ENCODE measurements at regions not wholly inside any gene's neighbourhood (a gene's known extent, or its start where the extent isn't known, plus 50 kb on each side); places are given as distances from the start of the nearest gene placed in this dataset.

DNA sequence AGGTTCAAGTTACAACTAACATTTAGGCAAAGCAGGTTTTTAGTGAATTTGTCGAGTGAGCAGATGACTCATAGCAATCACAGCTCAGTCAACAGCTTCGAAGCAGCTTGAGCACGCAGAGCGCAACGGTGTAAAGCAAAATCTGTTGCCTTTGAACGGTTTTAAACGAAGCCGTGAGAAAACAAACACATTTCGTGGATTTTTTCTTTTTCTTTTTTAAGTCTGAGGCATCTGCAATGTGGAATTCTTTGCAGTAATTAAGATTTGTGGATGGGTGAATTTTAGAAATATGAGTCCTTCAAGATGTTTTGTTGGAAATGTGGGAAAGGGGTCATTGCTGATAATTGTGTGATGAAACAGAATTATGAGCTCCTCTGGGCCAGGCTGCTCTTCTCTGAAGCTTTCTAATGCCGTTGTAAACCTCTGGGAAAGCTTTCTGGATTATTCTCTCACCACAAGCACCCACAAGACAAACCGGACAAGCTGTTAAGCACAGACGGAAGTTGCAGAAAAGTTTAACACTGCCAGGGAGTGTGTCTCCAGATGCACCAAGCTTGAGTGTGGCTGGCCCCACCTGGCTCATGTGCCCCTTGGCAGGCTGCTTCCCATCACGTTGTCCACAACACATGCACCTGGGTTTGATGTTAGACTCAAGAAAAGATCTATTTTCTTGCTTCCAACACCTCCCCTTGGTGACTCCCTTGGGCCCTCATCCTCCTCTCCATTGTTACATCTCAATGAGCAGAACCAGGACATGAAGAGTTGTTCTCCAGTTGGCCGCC, 224.7 kb downstream of the ACKR3 start:
- Histone ChIP-seq H3K4me2 (ENCODE audit: insufficient read depth, low read length) (no peak overlapping the region), H3K79me2 (ENCODE audit: control insufficient read depth, insufficient read depth, low read length) (no peaks in the 10 kb centered on the region), H4K20me1 (replicated peaks; ENCODE audit: control insufficient read depth, insufficient read depth, low read length) (no peaks in the 10 kb centered on the region), H3K9ac (ENCODE audit: insufficient read depth in 1 of 2, low read depth in 2 of 2, low read length in 2 of 2) (no peak overlapping the region), H3K36me3 (ENCODE audit: control insufficient read depth, insufficient read depth, low read length) (no peaks in the 10 kb centered on the region), H3K4me3 (no peak overlapping the region), H3K27ac (ENCODE audit: extremely low read depth, low read depth, low read length) (no peak overlapping the region), H3K4me1 (replicated peaks in 1 of 2; ENCODE audit: control insufficient read depth in 2 of 2, insufficient read depth in 2 of 2, low read length in 2 of 2) (no peaks in the 10 kb centered on the region), H3K9me1 (ENCODE audit: control insufficient read depth, insufficient read depth, low read length) (no peaks in the 10 kb centered on the region), H3K9me3 (replicated peaks; ENCODE audit: control insufficient read depth, insufficient read depth, low read depth, low read length) (no peaks in the 10 kb centered on the region), H2AFZ (ENCODE audit: low read depth, low read length) (no peak overlapping the region), H3K27me3 (ENCODE audit: control insufficient read depth in 2 of 2, insufficient read depth in 2 of 2, low read length in 2 of 2) (peaks cover 0 to 7% of the 10 kb centered on the region in 2 experiments; a peak in 1 of 5 replicates)
- in situ Hi-C loops (cut with MboI): no loop called here
- intact Hi-C loops (cut with micrococcal nuclease): no loop called here
- FAIRE-seq (no peak), DNase-seq (ENCODE audit: extremely low read depth in 1 of 4, low spot score in 3 of 4) (no peak), ATAC-seq (no peak)
- ChIA-PET POLR2A (interaction anchor here (0.6 kb wide), 1 partner anchor 16 kb away, joined by 5 read pairs; no protein-coding TSS in a partner anchor), CTCF (ENCODE audit: low intra/inter-chr PET ratio) (interaction anchor here (0.6 kb wide), 1 partner anchor 777 kb away, joined by 7 read pairs; no protein-coding TSS in a partner anchor)
- TF ChIP-seq NCOA6 (IDR thresholded peaks at IDR 0.05): no peak
- WGBS (ENCODE audit: insufficient coverage, low coverage, missing lambda C conversion rate): 2% methylated on average over 7 of the region's 14 CpGs
- BruUV-seq (replicated peaks): no TSS peak

DNA sequence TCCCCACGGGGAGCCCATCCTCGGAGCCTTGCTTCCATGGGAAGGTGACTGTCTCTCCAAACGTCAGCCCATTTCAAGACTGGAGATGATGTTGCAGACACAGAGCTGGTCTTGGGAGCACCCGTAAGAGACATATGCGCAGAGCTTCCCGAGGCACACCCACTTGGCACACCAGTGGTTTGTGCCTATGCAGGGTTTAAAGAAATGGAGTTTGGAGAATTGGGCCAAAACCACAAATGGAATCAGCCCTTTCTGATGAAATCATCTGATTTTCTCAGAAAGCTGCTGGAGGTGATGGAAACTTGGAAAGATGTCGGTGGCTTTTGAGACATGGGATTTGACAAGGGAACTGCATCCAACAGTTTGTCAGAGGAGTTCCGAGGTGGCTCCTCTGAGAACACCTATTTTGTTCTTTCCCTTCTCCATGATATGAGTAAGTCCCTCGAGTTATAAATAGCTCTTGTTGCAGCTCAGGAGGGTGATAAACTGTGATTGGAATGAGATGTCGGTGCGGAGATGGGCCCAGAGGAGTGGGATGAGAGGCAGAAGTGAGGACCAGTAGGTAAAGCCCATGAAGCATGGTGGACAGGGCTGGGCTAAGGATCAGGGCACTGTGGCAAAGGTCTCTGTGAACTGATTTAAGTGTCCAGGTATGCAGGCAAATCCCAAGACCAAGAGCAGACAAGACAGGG, 225.7 kb downstream of the ACKR3 start:
- H3K36me3 ChIP-seq (ENCODE audit: control insufficient read depth, insufficient read depth, low read length): no peaks in the 10 kb centered on the region
- no peaks in the 10 kb centered on the region for H4K20me1 ChIP-seq (replicated peaks; ENCODE audit: control insufficient read depth, insufficient read depth, low read length)
- no peaks in the 10 kb centered on the region for H3K79me2 ChIP-seq (ENCODE audit: control insufficient read depth, insufficient read depth, low read length)
- in situ Hi-C loops (cut with MboI) (no loop called here), intact Hi-C loops (cut with micrococcal nuclease) (no loop called here)
- H3K4me1 ChIP-seq (replicated peaks in 1 of 2; ENCODE audit: control insufficient read depth in 2 of 2, insufficient read depth in 2 of 2, low read length in 2 of 2): no peaks in the 10 kb centered on the region
- BruUV-seq (replicated peaks): no TSS peak
- DNase-seq (ENCODE audit: extremely low read depth in 1 of 4, low spot score in 3 of 4) (no peak), ATAC-seq (no peak), FAIRE-seq (no peak)
- H3K27ac ChIP-seq (ENCODE audit: extremely low read depth, low read depth, low read length): no peak overlapping the region
- peaks cover 0 to 7% of the 10 kb centered on the region in 2 experiments; a peak in 1 of 5 replicates for H3K27me3 ChIP-seq (ENCODE audit: control insufficient read depth in 2 of 2, insufficient read depth in 2 of 2, low read length in 2 of 2)
- H3K4me2 ChIP-seq (ENCODE audit: insufficient read depth, low read length): no peak overlapping the region
- CTCF ChIA-PET (ENCODE audit: low intra/inter-chr PET ratio): no interaction called here
- H3K4me3 ChIP-seq: no peak overlapping the region
- H3K9me3 ChIP-seq (replicated peaks; ENCODE audit: control insufficient read depth, insufficient read depth, low read depth, low read length): no peaks in the 10 kb centered on the region
- POLR2A ChIA-PET: no interaction called here
- 0% methylated on average over 6 of the region's 11 CpGs for WGBS (ENCODE audit: insufficient coverage, low coverage, missing lambda C conversion rate)
- H2AFZ ChIP-seq (ENCODE audit: low read depth, low read length): no peak overlapping the region
- H3K9me1 ChIP-seq (ENCODE audit: control insufficient read depth, insufficient read depth, low read length): no peaks in the 10 kb centered on the region
- no peak overlapping the region; a peak in 1 of 4 replicates for H3K9ac ChIP-seq (ENCODE audit: insufficient read depth in 1 of 2, low read depth in 2 of 2, low read length in 2 of 2)
- TF ChIP-seq, protein P1, sequence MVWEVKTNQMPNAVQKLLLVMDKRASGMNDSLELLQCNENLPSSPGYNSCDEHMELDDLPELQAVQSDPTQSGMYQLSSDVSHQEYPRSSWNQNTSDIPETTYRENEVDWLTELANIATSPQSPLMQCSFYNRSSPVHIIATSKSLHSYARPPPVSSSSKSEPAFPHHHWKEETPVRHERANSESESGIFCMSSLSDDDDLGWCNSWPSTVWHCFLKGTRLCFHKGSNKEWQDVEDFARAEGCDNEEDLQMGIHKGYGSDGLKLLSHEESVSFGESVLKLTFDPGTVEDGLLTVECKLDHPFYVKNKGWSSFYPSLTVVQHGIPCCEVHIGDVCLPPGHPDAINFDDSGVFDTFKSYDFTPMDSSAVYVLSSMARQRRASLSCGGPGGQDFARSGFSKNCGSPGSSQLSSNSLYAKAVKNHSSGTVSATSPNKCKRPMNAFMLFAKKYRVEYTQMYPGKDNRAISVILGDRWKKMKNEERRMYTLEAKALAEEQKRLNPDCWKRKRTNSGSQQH (CRISPR knock-in tag; IDR thresholded peaks at IDR 0.05): no peak
- TF ChIP-seq, protein P2, sequence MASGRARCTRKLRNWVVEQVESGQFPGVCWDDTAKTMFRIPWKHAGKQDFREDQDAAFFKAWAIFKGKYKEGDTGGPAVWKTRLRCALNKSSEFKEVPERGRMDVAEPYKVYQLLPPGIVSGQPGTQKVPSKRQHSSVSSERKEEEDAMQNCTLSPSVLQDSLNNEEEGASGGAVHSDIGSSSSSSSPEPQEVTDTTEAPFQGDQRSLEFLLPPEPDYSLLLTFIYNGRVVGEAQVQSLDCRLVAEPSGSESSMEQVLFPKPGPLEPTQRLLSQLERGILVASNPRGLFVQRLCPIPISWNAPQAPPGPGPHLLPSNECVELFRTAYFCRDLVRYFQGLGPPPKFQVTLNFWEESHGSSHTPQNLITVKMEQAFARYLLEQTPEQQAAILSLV (tag; IDR thresholded peaks at IDR 0.05): no peak
- TF ChIP-seq, protein P3, sequence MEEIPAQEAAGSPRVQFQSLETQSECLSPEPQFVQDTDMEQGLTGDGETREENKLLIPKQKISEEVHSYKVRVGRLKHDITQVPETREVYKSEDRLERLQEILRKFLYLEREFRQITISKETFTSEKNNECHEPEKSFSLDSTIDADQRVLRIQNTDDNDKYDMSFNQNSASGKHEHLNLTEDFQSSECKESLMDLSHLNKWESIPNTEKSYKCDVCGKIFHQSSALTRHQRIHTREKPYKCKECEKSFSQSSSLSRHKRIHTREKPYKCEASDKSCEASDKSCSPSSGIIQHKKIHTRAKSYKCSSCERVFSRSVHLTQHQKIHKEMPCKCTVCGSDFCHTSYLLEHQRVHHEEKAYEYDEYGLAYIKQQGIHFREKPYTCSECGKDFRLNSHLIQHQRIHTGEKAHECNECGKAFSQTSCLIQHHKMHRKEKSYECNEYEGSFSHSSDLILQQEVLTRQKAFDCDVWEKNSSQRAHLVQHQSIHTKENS (CRISPR knock-in tag; IDR thresholded peaks at IDR 0.05): no peak
- TF ChIP-seq CAMTA2 (CRISPR knock-in tag; conservative IDR thresholded peaks at IDR 0.05) (no peak), U2AF1 (optimal IDR thresholded peaks at IDR 0.05; ENCODE audit: low read depth, low read length) (no peak), NRF1 (conservative IDR thresholded peaks at IDR 0.05 in 1 of 2, IDR thresholded peaks at IDR 0.05 in 1 of 2) (no peak), SMARCC2 (IDR thresholded peaks at IDR 0.05; ENCODE audit: low read depth) (no peak), ZNF212 (CRISPR knock-in tag; IDR thresholded peaks at IDR 0.05) (no peak), ZNF644 (tag; IDR thresholded peaks at IDR 0.05; ENCODE audit: low read depth) (no peak), POU5F1 (IDR thresholded peaks at IDR 0.05; ENCODE audit: borderline replicate concordance, low read depth, low read length, partially characterized antibody) (no peak)

Measured in K562 (cell line).